GM10266 (cell line): ENCODE measurements at regions not wholly inside any gene's neighbourhood (a gene's known extent, or its start where the extent isn't known, plus 50 kb on each side); places are given as distances from the start of the nearest gene placed in this dataset.

ENCODE experiments used
- DNase-seq: peaks from one replicate; pipeline ENCODE4 v3.0.0; 2012; ENCODE audit errors: extremely low spot score
- TF ChIP-seq, protein P1 (sequence below): IDR thresholded peaks from 2 replicates; pipeline ENCODE4 v1.5.1; 2012; ENCODE audit warnings: mild to moderate bottlenecking, low read depth; ENCODE audit not compliant: control insufficient read depth, insufficient read depth; ENCODE audit errors: missing control alignments

GRCh38 chrX:38986586-38986985, 185.3 kb downstream of the MID1IP1 start:
- DNase-seq = no peak
- TF ChIP-seq, protein P1, sequence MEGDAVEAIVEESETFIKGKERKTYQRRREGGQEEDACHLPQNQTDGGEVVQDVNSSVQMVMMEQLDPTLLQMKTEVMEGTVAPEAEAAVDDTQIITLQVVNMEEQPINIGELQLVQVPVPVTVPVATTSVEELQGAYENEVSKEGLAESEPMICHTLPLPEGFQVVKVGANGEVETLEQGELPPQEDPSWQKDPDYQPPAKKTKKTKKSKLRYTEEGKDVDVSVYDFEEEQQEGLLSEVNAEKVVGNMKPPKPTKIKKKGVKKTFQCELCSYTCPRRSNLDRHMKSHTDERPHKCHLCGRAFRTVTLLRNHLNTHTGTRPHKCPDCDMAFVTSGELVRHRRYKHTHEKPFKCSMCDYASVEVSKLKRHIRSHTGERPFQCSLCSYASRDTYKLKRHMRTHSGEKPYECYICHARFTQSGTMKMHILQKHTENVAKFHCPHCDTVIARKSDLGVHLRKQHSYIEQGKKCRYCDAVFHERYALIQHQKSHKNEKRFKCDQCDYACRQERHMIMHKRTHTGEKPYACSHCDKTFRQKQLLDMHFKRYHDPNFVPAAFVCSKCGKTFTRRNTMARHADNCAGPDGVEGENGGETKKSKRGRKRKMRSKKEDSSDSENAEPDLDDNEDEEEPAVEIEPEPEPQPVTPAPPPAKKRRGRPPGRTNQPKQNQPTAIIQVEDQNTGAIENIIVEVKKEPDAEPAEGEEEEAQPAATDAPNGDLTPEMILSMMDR = no peak

GRCh38 chrX:38987198-38987651, 186.0 kb downstream of the MID1IP1 start:
- DNase-seq = no peak
- TF ChIP-seq, protein P1 = no peak

GRCh38 chrX:38988301-38988700, 187.0 kb downstream of the MID1IP1 start:
- no peak for DNase-seq
- TF ChIP-seq, protein P1 = no peak

GRCh38 chrX:38989076-38989475, 187.8 kb downstream of the MID1IP1 start:
- TF ChIP-seq, protein P1 = no peak
- DNase-seq = no peak

- TF ChIP-seq, protein P1 = no peak
- no peak for DNase-seq
Observed at GRCh38 chrX:38991656-38992440, 190.6 kb downstream of the MID1IP1 start.

DNA sequence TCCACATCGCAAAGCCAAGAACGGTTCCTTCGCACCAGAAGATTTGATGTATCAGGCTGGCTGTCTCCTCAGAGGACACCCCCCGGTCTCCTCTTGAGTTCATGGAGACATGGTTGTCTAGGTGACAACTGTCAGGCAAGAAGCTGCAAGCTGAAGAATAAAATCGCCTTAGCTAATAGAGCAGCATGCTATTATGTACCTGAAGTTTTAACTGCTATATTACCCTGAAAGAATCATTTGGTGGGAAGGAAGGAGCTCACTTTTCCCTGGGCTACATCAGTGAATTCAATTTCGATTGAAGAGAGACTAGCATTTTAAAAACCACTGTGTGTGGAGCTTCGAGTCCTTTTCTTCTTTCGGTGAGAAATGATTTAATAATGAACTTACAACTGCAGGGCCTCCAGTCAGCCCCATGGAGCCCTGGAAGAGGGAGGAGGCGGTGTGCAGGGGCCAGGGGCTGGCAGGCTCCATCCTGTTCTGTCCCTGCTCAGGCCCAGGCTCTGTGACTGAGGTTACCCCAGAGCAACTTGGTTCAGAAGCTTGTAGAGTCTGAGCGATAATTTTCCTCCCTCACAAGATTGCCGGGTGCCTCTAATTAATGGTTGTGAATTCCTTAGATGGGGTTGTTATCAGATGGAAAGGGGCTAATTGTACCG, 191.3 kb downstream of the MID1IP1 start:
- no peak for DNase-seq
- TF ChIP-seq, protein P1 = no peak

DNA sequence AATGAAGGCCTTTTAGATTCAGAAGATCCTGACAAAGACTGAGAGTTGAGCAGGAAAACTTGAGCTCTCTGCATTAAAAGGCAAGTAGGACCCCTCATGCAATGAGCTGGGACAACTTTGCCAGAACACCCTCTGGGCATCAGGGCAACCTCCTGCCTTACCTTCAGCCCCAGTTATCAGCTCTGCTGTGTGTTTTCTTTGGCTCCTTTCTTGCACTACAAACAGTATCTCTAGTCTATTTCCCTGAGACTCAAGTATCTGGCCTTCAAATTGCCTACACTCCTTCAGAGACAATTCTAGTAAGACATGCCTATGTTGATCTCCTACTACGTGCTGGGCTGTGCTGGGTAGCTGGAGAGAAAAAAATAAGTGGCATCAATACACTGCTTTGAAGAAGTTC, 192.2 kb downstream of the MID1IP1 start:
- TF ChIP-seq, protein P1 = no peak

More for the DNA sequence above, 192.2 kb downstream of the MID1IP1 start:
- no peak for DNase-seq
